GM21360 (cell line): ENCODE measurements at regions not wholly inside any gene's neighbourhood (a gene's known extent, or its start where the extent isn't known, plus 50 kb on each side); places are given as distances from the start of the nearest gene placed in this dataset.
"Not testable (repeated sequence)": the region's sequence is repeated elsewhere in the genome, so short reads cannot be mapped to it uniquely, and the experiment has no call there.

Source experiments
- ATAC-seq: cut with Tn5 transposase; IDR thresholded peaks from one replicate; pipeline ENCODE4 v1.9.1; 2021; ENCODE audit warnings: mild to moderate bottlenecking, moderate library complexity; ENCODE audit not compliant: unreplicated experiment

GRCh38 chr17:33680472-33680871 lies 387.4 kb upstream of the ASIC2 start:
- no peak for ATAC-seq

GRCh38 chr17:33682599-33682998 lies 389.5 kb upstream of the ASIC2 start:
- no peak for ATAC-seq

GRCh38 chr17:33684735-33685134 lies 391.6 kb upstream of the ASIC2 start:
- no peak for ATAC-seq

- no peak for ATAC-seq
These were observed 393.1 kb upstream of the ASIC2 start for GRCh38 chr17:33686171-33686570.

GRCh38 chr17:33687831-33688230 lies 394.7 kb upstream of the ASIC2 start:
- ATAC-seq: no peak

GRCh38 chr17:33688771-33689170 lies 395.7 kb upstream of the ASIC2 start:
- ATAC-seq: no peak

- no peak for ATAC-seq
These were observed 396.6 kb upstream of the ASIC2 start for GRCh38 chr17:33689725-33690124.

GRCh38 chr17:33695431-33695830 lies 402.3 kb upstream of the ASIC2 start:
- no peak for ATAC-seq

- ATAC-seq: no peak
These were observed 403.0 kb upstream of the ASIC2 start for GRCh38 chr17:33696102-33696501.

- no peak for ATAC-seq
These were observed 404.5 kb upstream of the ASIC2 start for GRCh38 chr17:33697557-33697956.

GRCh38 chr17:33701910-33702309 lies 408.8 kb upstream of the ASIC2 start:
- no peak for ATAC-seq

- no peak for ATAC-seq
These were observed 411.8 kb upstream of the ASIC2 start for GRCh38 chr17:33704856-33705255.

GRCh38 chr17:33709881-33710280 lies 416.8 kb upstream of the ASIC2 start:
- no peak for ATAC-seq

GRCh38 chr17:33712120-33712519 lies 419.0 kb upstream of the ASIC2 start:
- ATAC-seq: no peak

- ATAC-seq: no peak
These were observed 423.9 kb upstream of the ASIC2 start for GRCh38 chr17:33716957-33717356.

GRCh38 chr17:33723736-33724135 lies 430.6 kb upstream of the ASIC2 start:
- ATAC-seq: not testable (repeated sequence)

GRCh38 chr17:33725675-33726271 lies 432.7 kb upstream of the ASIC2 start:
- ATAC-seq: no peak

- no peak for ATAC-seq
These were observed 437.0 kb upstream of the ASIC2 start for GRCh38 chr17:33730131-33730530.

GRCh38 chr17:33732116-33732515 lies 439.0 kb upstream of the ASIC2 start:
- no peak for ATAC-seq

- no peak for ATAC-seq
These were observed 446.6 kb upstream of the ASIC2 start for GRCh38 chr17:33739714-33740113.

GRCh38 chr17:33745047-33745760 lies 452.1 kb upstream of the ASIC2 start:
- no peak for ATAC-seq

GRCh38 chr17:33749171-33749570 lies 456.1 kb upstream of the ASIC2 start:
- ATAC-seq: no peak
